Neutrophil (primary cell): ENCODE measurements at regions not wholly inside any gene's neighbourhood (a gene's known extent, or its start where the extent isn't known, plus 50 kb on each side); places are given as distances from the start of the nearest gene placed in this dataset.

ENCODE experiments used
- H3K27ac ChIP-seq: fragments of 200-600 bp; sonication (generic); 2 replicates; pipeline ENCODE4 v1.5.1; 2016; ENCODE audit warnings: mild to moderate bottlenecking, moderate library complexity
- H3K27me3 ChIP-seq: fragments of 200-600 bp; sonication (generic); 2 replicates; pipeline ENCODE4 v1.6.0; 2016; ENCODE audit warnings: mild to moderate bottlenecking
- H3K36me3 ChIP-seq: fragments of 200-600 bp; sonication (generic); 2 replicates; pipeline ENCODE4 v1.5.1; 2017
- H3K4me1 ChIP-seq, 2 experiments: fragments of 200-600 bp in 1 of 2; sonication (generic) in 1 of 2; 1 replicate in 1 of 2; 2 replicates in 1 of 2; pipeline versions ENCODE4 v1.5.1 to v1.6.1; 2013 to 2016; ENCODE audit warnings: low read depth in 1 of 2, low read length in 1 of 2, mild to moderate bottlenecking in 1 of 2, moderate library complexity in 1 of 2; ENCODE audit not compliant: control insufficient read depth in 1 of 2, insufficient read depth in 1 of 2
- H3K4me3 ChIP-seq, 2 experiments: fragments of 200-600 bp in 1 of 2; sonication (generic) in 1 of 2; 1 replicate in 1 of 2; 2 replicates in 1 of 2; pipeline ENCODE4 v1.5.1; 2013 to 2016; ENCODE audit warnings: low read depth in 1 of 2, low read length in 1 of 2, mild to moderate bottlenecking in 1 of 2, moderate library complexity in 1 of 2
- H3K9me3 ChIP-seq: fragments of 200-600 bp; sonication (generic); 2 replicates; pipeline ENCODE4 v1.5.1; 2016
- TF ChIP-seq, protein P1 (sequence below): fragments of 200-600 bp; sonication (generic); IDR thresholded peaks from 2 replicates; pipeline ENCODE4 v1.5.1; 2016; ENCODE audit warnings: antibody characterized with exemption

DNA sequence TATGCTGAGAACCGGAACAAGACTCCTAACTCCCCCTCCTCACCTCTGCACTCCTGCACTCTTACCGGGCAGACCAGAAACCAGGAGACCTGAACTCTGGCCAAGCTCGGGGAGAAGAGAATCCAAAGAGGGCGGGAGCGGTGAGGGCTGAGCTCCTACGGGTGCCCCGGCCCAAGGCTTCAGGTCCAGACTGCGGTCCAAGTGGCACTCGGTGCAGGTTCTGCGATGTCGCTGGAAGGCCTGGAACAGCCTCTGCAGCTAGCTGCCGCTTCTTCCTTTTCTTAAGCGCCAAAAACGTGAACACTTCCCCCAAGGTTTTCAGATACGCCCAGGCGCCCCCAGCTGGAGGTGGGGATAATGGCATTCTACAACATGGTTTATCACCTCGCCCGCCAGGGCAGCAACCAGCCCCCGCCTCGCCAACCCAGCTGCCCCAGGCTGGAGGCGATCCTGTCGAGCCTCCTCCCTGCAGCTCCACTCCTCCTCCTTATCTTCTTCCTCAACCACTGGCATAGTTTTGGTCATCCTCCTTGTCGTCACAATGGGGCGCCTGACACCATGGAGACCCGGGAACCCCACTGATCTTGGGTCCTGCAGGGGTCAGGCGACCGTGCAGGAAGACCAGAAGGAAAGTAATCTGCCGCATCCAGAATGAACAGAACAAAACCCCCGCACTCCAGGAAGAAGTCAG is 1735.9 kb downstream of the TP53TG3F start:
- Histone ChIP-seq H3K27me3 (no peaks in the 10 kb centered on the region), H3K4me3 (no peak overlapping the region), H3K36me3 (no peaks in the 10 kb centered on the region), H3K27ac (no peak overlapping the region), H3K4me1 (no peaks in the 10 kb centered on the region), H3K9me3 (no peaks in the 10 kb centered on the region)
- TF ChIP-seq, protein P1, sequence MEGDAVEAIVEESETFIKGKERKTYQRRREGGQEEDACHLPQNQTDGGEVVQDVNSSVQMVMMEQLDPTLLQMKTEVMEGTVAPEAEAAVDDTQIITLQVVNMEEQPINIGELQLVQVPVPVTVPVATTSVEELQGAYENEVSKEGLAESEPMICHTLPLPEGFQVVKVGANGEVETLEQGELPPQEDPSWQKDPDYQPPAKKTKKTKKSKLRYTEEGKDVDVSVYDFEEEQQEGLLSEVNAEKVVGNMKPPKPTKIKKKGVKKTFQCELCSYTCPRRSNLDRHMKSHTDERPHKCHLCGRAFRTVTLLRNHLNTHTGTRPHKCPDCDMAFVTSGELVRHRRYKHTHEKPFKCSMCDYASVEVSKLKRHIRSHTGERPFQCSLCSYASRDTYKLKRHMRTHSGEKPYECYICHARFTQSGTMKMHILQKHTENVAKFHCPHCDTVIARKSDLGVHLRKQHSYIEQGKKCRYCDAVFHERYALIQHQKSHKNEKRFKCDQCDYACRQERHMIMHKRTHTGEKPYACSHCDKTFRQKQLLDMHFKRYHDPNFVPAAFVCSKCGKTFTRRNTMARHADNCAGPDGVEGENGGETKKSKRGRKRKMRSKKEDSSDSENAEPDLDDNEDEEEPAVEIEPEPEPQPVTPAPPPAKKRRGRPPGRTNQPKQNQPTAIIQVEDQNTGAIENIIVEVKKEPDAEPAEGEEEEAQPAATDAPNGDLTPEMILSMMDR: no peak

DNA sequence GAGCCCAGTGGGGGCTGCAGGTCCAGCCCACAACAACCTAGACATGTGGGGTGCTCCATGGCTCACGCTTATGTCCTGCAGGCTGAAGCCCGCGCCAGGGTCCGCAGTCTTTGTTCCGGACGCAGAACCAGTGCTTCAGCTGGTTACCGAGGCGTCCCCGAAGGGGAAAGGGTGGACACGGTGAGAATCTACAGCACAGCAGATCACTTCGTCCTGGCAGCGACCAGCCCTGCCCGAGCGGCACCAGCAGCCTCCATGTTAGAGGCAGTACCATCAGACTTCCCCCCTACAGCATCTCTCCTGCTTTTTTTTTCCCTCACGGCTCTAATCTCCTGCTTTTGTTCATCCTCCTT is 1736.4 kb downstream of the TP53TG3F start:
- Histone ChIP-seq H3K27ac (no peak overlapping the region), H3K9me3 (no peaks in the 10 kb centered on the region), H3K36me3 (no peaks in the 10 kb centered on the region), H3K27me3 (no peaks in the 10 kb centered on the region), H3K4me3 (no peak overlapping the region), H3K4me1 (no peaks in the 10 kb centered on the region)
- TF ChIP-seq, protein P1: no peak

DNA sequence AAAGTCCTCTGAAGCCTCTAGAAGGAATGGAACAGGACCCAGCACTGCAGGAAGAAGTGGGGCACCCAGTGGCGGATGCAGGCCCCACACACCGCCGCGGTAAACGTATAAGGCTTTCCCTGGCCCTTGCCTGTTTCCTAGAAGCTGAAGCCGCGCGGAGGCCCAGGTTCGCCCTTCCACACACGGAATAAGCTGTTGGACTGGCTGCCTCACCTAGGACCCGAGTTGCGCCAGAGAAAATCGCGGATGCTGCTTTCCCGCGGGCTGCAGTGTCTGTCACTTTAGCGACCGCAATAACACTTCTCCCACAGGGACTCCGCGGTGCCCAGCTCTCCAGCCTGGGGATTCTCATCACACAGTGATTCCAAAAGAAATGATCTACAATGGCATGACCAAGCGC is 1736.9 kb downstream of the TP53TG3F start:
- Histone ChIP-seq H3K27ac (no peak overlapping the region), H3K4me3 (no peak overlapping the region), H3K36me3 (no peaks in the 10 kb centered on the region), H3K27me3 (no peaks in the 10 kb centered on the region), H3K4me1 (no peaks in the 10 kb centered on the region), H3K9me3 (no peaks in the 10 kb centered on the region)
- TF ChIP-seq, protein P1: no peak

DNA sequence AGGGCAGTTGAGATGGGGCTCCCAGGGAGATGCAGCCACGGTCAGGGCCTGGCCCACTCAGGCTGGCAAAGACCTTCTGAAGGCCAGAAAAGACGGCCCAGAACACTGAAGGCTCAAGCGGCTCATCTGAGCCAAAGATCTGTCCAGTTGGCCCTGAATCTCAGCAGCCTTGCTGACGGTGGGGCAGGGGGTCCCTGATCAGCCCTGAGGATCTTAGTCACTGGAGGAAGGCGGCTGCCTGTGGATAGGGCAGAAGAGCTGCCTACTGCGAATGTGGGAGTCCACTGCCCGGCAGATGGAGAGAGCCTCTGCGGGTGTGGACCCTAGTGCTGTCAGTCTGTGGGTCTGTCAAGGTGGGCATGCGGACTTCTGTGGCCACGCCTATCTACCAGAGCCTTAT is 1738.2 kb downstream of the TP53TG3F start:
- TF ChIP-seq, protein P1: no peak
- H3K9me3 ChIP-seq: no peaks in the 10 kb centered on the region
- H3K36me3 ChIP-seq: no peaks in the 10 kb centered on the region
- H3K4me1 ChIP-seq: no peaks in the 10 kb centered on the region
- no peak overlapping the region for H3K27ac ChIP-seq
- no peak overlapping the region for H3K4me3 ChIP-seq
- H3K27me3 ChIP-seq: no peaks in the 10 kb centered on the region

DNA sequence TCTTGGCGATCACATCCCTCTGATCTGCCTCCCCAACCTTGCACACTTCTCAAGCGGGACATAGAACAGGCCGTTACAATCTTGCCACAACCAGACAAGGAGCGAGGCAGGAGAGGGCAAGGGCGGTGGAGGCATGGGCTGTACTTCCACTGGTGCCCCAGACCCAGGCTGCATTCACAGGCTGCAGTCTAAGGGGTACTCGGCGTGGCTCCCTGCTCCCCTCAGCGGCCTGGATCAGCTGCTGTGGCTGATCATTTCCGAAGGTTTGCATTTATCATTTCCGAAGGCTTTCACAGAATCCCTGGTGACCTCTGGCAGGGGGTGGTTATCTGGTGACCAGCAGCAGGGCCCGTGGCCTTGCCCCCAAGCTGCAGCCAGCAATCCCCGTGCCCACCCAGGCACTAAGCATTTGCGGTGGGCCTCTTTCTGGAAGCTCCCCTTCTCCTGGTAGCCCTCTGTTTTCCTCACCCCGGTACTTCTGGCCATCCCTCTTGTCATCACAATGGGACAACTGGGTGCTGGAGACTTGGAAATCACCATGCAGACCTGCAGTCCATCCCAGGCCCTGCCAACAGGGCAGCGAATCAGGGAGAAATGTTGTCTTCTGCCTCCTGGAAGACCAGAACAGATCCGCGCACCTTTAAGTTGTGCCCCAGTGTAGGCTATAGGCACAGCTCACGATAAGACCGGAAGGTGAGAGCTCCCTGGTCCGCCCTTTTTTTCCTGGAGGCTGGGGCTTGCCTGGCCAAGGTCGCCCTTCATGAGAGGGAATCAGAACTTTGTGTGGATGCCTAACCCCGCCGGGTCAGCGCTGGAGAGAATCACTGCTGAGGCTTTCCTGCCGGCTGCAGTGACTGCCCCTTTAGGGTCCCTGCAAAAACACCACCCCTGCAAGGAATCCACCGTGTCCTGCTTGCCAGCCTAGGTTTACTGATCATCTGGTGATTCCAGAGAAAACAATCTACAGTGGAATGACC is 1739.1 kb downstream of the TP53TG3F start:
- H3K9me3 ChIP-seq: no peaks in the 10 kb centered on the region
- TF ChIP-seq, protein P1: no peak
- H3K4me1 ChIP-seq: no peaks in the 10 kb centered on the region
- no peak overlapping the region for H3K4me3 ChIP-seq
- no peaks in the 10 kb centered on the region for H3K36me3 ChIP-seq
- no peaks in the 10 kb centered on the region for H3K27me3 ChIP-seq
- H3K27ac ChIP-seq: no peak overlapping the region
